DND-41 (cell line): ENCODE measurements at regions not wholly inside any gene's neighbourhood (a gene's known extent, or its start where the extent isn't known, plus 50 kb on each side); places are given as distances from the start of the nearest gene placed in this dataset.

Experiments used
- CTCF ChIP-seq: IDR thresholded peaks from 2 replicates; pipeline ENCODE4 v1.5.1; 2012; ENCODE audit warnings: borderline replicate concordance, low read length, moderate library complexity, mild to moderate bottlenecking; ENCODE audit not compliant: poor library complexity, severe bottlenecking; ENCODE audit errors: extremely low read depth
- EZH2 ChIP-seq: IDR thresholded peaks from 3 replicates; pipeline ENCODE4 v1.6.1; 2012; ENCODE audit warnings: borderline replicate concordance, low read depth, mild to moderate bottlenecking, moderate library complexity, low read length, inconsistent platforms; ENCODE audit not compliant: severe bottlenecking

GRCh38 chr16:56109994-56110393 is 81.3 kb upstream of the GNAO1 start:
- TF ChIP-seq CTCF (no peak), EZH2 (no peak)
